ENCODE measurements at regions not wholly inside any gene's neighbourhood (a gene's known extent, or its start where the extent isn't known, plus 50 kb on each side); places are given as distances from the start of the nearest gene placed in this dataset.

GRCh38 chr2:198307093-198307492 lies 502.7 kb downstream of the PLCL1 start:
- Histone ChIP-seq H3K9me3 (no peaks in the 10 kb centered on the region), H3K27ac (no peak overlapping the region), H3K4me1 (ENCODE audit: control insufficient read depth in 1 of 2, low read depth in 2 of 2) (no peaks in the 10 kb centered on the region), H3K27me3 (replicated peaks; ENCODE audit: insufficient read depth) (no peaks in the 10 kb centered on the region), H3K4me3 (no peak overlapping the region), H3K36me3 (no peaks in the 10 kb centered on the region)
- TF ChIP-seq CTCF (IDR thresholded peaks at IDR 0.05) = no peak
- no peak for DNase-seq (ENCODE audit: low spot score)
- no peak for ATAC-seq (ENCODE audit: insufficient number of reproducible peaks, low FRiP score, low read depth)

- DNase-seq (ENCODE audit: low spot score) (no peak), ATAC-seq (ENCODE audit: insufficient number of reproducible peaks, low FRiP score, low read depth) (no peak)
- Histone ChIP-seq H3K4me1 (ENCODE audit: control insufficient read depth in 1 of 2, low read depth in 2 of 2) (no peaks in the 10 kb centered on the region), H3K4me3 (no peak overlapping the region), H3K27me3 (replicated peaks; ENCODE audit: insufficient read depth) (no peaks in the 10 kb centered on the region), H3K9me3 (no peaks in the 10 kb centered on the region), H3K27ac (no peak overlapping the region), H3K36me3 (no peaks in the 10 kb centered on the region)
- TF ChIP-seq CTCF (IDR thresholded peaks at IDR 0.05) = no peak
Measured at GRCh38 chr2:198304859-198305258, 500.5 kb downstream of the PLCL1 start.

GRCh38 chr2:198297350-198297749 lies 493.0 kb downstream of the PLCL1 start:
- TF ChIP-seq CTCF (IDR thresholded peaks at IDR 0.05) = no peak
- no peak for DNase-seq (ENCODE audit: low spot score)
- no peak overlapping the region for H3K4me3 ChIP-seq
- H3K27ac ChIP-seq = no peak overlapping the region
- no peaks in the 10 kb centered on the region for H3K27me3 ChIP-seq (replicated peaks; ENCODE audit: insufficient read depth)
- ATAC-seq (ENCODE audit: insufficient number of reproducible peaks, low FRiP score, low read depth) = no peak
- no peaks in the 10 kb centered on the region for H3K4me1 ChIP-seq (ENCODE audit: control insufficient read depth in 1 of 2, low read depth in 2 of 2)
- no peaks in the 10 kb centered on the region for H3K36me3 ChIP-seq
- H3K9me3 ChIP-seq = no peaks in the 10 kb centered on the region

- no peak for DNase-seq (ENCODE audit: low spot score)
- no peaks in the 10 kb centered on the region for H3K36me3 ChIP-seq
- no peak overlapping the region for H3K27ac ChIP-seq
- H3K9me3 ChIP-seq = no peaks in the 10 kb centered on the region
- ATAC-seq (ENCODE audit: insufficient number of reproducible peaks, low FRiP score, low read depth) = peak; percentile 68
- H3K4me1 ChIP-seq (ENCODE audit: control insufficient read depth in 1 of 2, low read depth in 2 of 2) = no peaks in the 10 kb centered on the region
- H3K27me3 ChIP-seq (replicated peaks; ENCODE audit: insufficient read depth) = no peaks in the 10 kb centered on the region
- H3K4me3 ChIP-seq = no peak overlapping the region
- peak; percentile 84 for TF ChIP-seq CTCF (IDR thresholded peaks at IDR 0.05)
Measured at GRCh38 chr2:198296665-198297308, 492.4 kb downstream of the PLCL1 start.

- DNase-seq (ENCODE audit: low spot score) = no peak
- no peak for ATAC-seq (ENCODE audit: insufficient number of reproducible peaks, low FRiP score, low read depth)
- H3K36me3 ChIP-seq = no peaks in the 10 kb centered on the region
- TF ChIP-seq CTCF (IDR thresholded peaks at IDR 0.05) = no peak
- H3K4me3 ChIP-seq = no peak overlapping the region
- no peaks in the 10 kb centered on the region for H3K4me1 ChIP-seq (ENCODE audit: control insufficient read depth in 1 of 2, low read depth in 2 of 2)
- no peak overlapping the region for H3K27ac ChIP-seq
- H3K27me3 ChIP-seq (replicated peaks; ENCODE audit: insufficient read depth) = no peaks in the 10 kb centered on the region
- H3K9me3 ChIP-seq = no peaks in the 10 kb centered on the region
Measured at GRCh38 chr2:198293281-198293680, 488.9 kb downstream of the PLCL1 start.
